ENCODE measurements at regions not wholly inside any gene's neighbourhood (a gene's known extent, or its start where the extent isn't known, plus 50 kb on each side); places are given as distances from the start of the nearest gene placed in this dataset.
"Not testable (repeated sequence)": the region's sequence is repeated elsewhere in the genome, so short reads cannot be mapped to it uniquely, and the experiment has no call there.

GRCh38 chr13:79637133-79637763 lies 156.3 kb downstream of the NDFIP2 start:
- DNase-seq, result no peak

- no peak for DNase-seq
These were observed 150.2 kb downstream of the NDFIP2 start for GRCh38 chr13:79631051-79631659.

- DNase-seq, result no peak
These were observed 147.5 kb downstream of the NDFIP2 start for GRCh38 chr13:79628463-79628862.

GRCh38 chr13:79626924-79627323 lies 146.0 kb downstream of the NDFIP2 start:
- no peak for DNase-seq

GRCh38 chr13:79625517-79625916 lies 144.6 kb downstream of the NDFIP2 start:
- DNase-seq, result no peak

- DNase-seq, result no peak
These were observed 140.9 kb downstream of the NDFIP2 start for GRCh38 chr13:79621902-79622301.

GRCh38 chr13:79621449-79621848 lies 140.5 kb downstream of the NDFIP2 start:
- no peak for DNase-seq

GRCh38 chr13:79614250-79614918 lies 133.4 kb downstream of the NDFIP2 start:
- no peak for DNase-seq

GRCh38 chr13:79612604-79613003 lies 131.6 kb downstream of the NDFIP2 start:
- no peak for DNase-seq

- DNase-seq, result not testable (repeated sequence)
These were observed 126.9 kb downstream of the NDFIP2 start for GRCh38 chr13:79607895-79608294.
